Cardiac fibroblast (primary cell): ENCODE measurements at regions not wholly inside any gene's neighbourhood (a gene's known extent, or its start where the extent isn't known, plus 50 kb on each side); places are given as distances from the start of the nearest gene placed in this dataset.

Source experiments
- DNase-seq, 2 donors: peaks; one replicate each; pipeline versions ENCODE4 v3.0.0 to v3.0.0-alpha.2; 2010; ENCODE audit warnings: low read depth in 2 of 2
- H3K4me3 ChIP-seq, 2 donors: replicated peaks in 1 of 2; 1 replicate in 1 of 2; 2 replicates in 1 of 2; pipeline ENCODE4 v1.5.1; 2011; ENCODE audit warnings: low read depth in 2 of 2, low read length in 2 of 2, mild to moderate bottlenecking in 2 of 2, moderate library complexity in 1 of 2
- CTCF ChIP-seq: IDR thresholded peaks from one replicate; pipeline ENCODE4 v1.5.1; 2011; ENCODE audit warnings: low read depth, mild to moderate bottlenecking, low read length, inconsistent platforms

GRCh38 chr1:229752679-229753078, 126.6 kb downstream of the URB2 start:
- no peak for TF ChIP-seq CTCF
- H3K4me3 ChIP-seq = no peak overlapping the region

GRCh38 chr1:229753764-229754551, 127.9 kb downstream of the URB2 start:
- no peak for DNase-seq
- TF ChIP-seq CTCF = no peak
- no peak overlapping the region for H3K4me3 ChIP-seq

More at GRCh38 chr1:229752679-229753078, 126.6 kb downstream of the URB2 start:
- DNase-seq = no peak

DNA sequence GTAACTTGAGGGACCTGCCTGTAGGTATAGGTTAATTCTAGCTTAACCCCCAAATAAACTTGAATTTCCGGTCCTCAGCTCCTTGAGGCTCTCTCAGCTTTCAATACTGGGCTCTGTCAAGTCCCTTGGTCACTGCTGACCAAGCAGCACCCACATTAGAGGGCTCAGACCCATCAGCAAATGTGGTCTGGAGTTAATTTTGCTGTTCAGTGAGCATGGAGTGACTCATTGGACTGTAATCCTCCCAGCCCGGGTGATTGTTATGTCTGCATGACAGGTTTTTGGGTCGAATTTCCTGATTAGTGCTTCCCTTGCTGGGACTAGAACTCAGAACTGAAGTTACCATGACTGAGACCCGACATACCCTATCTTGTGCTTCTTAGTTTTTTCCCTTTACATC, 130.6 kb downstream of the URB2 start:
- peak; percentile 21 to 49 for DNase-seq
- TF ChIP-seq CTCF = no peak
- no peak overlapping the region for H3K4me3 ChIP-seq

GRCh38 chr1:229757226-229757625, 131.2 kb downstream of the URB2 start:
- H3K4me3 ChIP-seq = no peak overlapping the region
- no peak for TF ChIP-seq CTCF
- no peak for DNase-seq

DNA sequence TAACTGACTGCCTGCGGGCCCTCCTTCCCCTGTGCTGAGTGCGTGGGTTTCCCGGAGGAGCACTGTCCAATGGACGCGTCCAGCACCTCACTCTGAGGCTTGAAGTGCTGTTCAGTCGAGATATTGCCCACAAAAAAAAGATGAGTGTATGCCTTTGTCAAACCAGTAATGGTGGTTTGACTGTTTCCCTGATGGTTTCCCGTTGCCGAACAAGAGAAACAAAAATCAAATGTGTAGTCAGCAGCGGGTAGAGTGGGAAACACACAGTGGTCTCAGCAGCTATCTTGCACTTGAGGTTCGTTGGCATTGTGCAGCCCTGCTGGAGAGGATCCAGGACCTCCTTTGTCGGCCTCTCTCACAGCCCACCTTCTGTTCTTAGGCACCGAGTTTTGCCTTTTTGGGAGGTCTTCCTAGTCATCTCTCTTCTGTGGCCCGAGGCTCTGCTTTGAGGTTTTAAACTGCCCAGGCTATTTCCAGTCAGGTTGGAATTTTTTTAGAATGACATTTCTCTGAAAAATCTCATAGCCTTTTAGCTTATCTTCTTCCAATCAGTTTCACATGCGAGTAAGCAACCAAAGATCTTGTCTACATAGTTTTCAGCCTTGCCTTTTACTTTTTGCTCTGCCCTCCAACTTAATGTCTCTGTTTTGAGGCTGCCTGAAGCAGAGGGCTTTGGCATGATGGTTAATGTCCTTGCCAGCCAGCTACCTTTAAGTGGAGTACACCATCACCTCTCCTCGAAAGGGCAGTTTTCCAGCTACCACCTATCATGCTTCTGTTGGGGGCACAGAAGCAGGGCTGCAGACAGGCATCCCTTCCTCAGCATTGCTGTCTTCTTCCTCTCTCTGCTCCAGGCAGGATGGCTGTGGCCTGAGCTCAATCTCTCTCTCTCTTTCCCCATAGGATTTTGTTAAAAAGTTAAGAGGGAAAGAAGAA, 132.3 kb downstream of the URB2 start:
- no peak for DNase-seq
- no peak for TF ChIP-seq CTCF

DNA sequence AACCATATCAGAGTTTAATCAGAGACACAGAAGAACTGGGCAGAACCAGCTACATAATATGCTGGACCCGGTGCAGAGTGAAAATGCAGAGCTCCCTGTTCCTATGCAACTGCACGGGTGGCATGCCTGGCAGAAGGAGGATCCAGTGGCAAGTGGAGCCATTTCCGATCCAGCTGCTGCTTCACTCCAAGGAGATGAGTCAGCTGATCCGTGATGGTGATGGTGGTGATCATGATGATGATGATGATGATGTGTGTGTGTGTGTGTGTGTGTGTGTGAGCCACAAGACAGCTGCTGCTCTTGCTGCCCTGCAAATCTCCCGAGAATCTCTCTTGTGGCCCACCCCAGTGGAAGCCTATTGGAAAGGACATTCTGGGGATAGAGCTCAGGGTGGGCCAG, 133.0 kb downstream of the URB2 start:
- no peak overlapping the region for H3K4me3 ChIP-seq
- DNase-seq = peak in 1 of 2 donors; percentile 28
- no peak for TF ChIP-seq CTCF

More for the DNA sequence above, 132.3 kb downstream of the URB2 start:
- no peak overlapping the region for H3K4me3 ChIP-seq
